ENCODE measurements at regions not wholly inside any gene's neighbourhood (a gene's known extent, or its start where the extent isn't known, plus 50 kb on each side); places are given as distances from the start of the nearest gene placed in this dataset.

DNA sequence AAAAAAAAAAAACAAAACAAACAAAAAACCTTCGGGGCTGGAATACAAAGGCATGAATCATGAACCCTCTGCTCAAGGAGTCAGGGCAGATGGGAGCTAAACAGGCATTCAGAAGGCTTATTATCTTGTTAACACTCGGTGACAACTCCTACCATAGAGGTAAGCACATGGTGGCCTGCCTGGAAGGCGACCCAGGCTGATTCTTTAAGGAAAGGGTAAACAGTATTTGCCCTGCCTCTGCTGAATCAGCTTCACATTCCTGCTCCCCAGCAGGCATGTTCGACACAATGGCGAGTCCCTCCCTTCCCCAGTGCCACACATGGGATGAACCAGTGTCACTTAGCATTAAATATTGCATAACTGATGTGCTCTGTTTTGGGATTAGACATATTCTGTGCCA lies 191.9 kb downstream of the ARL4C start:
- no peak for DNase-seq

DNA sequence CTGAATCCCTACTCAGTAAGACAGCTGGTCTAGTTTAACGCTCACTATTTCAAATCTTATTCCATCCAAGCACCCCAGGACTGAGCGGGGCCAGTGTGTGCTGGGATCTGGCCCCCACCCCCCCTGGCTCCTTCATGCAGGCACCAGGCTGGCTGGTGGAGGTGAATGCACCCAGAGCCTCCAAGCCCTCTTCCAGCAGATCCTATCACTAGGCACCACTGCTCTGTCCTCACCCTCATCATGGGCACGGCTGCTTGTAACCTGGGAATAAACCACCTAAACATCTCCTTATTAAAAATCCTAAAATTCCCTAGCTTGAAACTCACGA lies 194.3 kb downstream of the ARL4C start:
- DNase-seq: no peak

DNA sequence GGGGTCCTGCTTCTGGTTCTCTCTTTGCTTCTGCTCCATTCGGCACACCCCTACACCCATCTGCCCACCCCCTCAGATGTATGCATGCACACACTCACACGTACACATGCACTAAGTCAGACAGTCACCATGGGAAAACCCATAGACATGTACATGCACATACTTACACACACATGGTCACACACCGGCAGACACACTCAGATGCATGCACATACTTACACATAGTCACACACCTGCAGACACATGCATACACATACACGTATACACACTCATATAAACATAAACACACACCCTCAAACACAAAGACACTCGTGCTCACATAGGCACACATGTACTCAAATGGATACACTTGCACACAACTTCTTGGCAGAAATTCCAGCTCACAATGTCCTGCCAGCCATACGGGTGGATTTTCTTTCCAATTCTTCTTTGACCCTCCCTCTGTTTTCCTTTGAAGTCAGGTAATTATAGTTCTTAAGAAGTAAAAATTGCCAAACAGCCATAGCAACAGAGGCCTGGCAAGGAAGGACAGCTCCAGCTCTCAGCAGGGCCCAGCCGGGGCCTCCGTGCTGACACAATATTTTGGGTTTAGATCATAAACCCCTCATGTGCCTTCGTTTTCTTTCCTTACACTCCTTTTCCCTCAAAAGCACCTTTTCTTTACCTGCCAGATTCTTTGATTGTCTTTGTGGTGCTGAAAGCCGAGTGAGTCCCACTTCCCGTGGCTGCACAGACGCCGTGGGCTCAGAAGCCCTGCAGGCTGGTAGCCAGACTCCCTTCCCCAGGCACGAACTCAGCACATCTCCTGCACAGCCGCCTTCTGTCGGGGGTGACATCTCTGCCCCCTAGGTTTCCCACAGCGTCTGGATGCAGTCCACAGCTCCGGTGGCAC lies 195.7 kb downstream of the ARL4C start:
- DNase-seq: no peak

DNA sequence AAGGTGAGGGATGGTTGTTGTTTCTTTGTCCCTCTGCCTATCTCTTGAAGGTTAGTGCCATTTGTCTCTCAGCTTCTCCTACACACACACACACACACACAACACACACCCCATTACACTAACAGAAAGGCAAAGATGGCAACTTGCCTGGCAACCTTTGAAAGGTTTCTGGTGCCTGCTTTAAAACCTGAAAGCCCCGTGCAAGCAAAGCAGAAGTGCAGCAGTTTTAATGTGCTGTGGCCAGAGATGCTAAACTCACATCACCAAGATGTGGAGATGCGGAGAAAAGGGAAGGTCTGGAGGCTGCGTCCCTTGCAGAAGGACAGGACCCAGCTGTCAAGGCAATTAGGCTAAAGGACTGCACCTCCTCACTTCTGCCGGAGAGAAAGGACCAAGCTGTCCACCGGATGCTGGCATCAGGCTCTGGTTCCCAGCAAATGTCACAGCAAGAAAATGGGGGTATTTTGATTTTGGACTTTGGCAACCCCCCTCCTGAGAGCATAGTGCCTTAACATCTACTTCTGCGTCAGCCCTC lies 196.4 kb downstream of the ARL4C start:
- no peak for DNase-seq

GRCh38 chr2:234298918-234299317 lies 198.0 kb downstream of the ARL4C start:
- DNase-seq: no peak

DNA sequence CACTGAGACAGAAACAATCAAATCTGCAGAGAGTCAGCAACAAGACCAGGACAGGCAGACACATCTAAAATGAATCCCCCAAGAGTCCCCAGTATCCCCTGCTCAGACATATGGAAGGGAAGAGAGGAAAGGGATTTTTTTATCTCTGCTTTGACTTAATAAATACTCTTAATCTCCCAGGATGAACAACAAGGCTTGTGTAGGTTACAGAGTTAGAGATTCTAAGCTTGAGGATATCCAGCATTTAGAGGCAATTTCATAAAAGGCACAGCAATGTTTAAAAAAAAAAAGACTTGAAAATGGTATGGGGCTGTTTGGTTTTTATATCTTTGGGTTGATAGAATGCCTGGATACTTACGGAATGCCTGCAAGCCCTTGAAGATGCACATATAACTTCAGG lies 199.9 kb downstream of the ARL4C start:
- no peak for DNase-seq

- no peak for DNase-seq
Measured at GRCh38 chr2:234293973-234294372, 202.9 kb downstream of the ARL4C start.

- DNase-seq: no peak
Measured at GRCh38 chr2:234292962-234293243, 204.0 kb downstream of the ARL4C start.

DNA sequence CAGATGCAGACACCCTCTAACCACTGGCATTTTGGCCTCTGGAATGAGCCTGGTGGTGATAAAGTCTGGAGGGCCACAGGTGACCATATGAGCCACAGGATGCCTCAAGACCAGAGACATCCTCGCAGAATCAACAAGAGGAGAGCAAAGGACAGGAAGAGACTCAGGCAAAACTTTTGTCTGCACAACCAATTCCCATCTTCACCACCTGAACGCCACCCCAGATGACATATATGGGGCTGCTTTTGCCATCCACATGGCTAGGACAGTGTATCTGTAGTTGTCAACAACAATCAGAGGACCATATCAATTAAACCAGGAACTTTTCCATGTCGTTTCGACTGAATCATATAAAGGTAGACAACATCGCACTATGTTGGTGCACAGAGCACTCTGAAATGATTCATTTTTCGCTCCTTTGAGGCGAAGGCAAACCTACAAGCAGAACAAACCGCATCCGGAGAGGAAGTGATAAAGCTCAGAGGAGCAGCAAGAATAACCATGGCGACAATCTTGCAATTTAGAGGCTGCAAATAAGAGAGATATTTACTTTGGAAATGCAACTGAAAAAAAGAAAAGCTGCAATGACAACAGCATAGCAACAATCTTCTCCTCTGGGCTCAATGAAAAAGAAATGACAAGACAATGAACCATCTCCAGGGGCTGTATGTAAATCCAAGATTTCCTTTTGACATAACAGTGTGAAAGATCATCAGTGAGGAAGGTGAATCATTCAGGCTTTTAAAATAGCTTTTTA lies 204.5 kb downstream of the ARL4C start:
- no peak for DNase-seq

DNA sequence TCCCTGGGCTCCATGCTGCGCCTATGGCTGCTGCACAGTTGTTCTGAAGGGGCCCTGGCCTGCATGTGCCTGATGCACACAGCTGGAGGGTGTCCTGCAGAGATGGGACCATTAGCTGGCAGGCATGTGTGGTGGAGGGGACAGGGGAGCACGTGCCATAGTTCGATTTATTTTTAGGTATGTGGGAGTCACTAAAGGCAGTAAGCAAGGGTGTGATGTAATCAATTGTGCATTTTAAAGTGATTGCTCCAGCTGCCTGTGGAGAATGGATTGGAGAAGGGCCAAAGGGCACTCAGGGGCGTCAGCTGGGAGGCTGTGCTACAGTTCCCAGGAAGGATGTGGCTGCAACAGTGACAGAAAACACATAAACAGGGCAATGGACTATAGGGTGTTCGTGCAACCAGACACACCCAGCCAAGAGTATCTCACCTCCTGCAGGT lies 205.1 kb downstream of the ARL4C start:
- no peak for DNase-seq

DNA sequence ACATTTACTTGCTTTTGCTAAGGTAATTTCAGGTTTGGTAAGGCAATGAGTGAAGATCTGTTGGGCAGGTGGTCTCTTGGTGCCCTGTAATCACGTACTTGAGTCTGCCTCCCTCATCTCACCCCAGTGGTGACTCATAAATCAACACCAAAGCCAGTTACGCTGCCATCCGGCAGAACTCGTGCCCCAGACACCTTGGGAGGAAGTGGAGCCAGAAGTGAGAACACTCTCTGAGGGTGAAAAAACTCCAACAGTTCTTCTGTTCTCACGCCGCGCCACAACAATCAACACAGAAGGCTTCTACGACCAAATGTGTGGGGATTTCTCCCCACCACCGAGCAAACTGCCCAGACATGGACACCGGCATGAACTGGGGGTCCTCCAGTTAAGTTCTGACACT lies 206.2 kb downstream of the ARL4C start:
- DNase-seq: no peak

GRCh38 chr2:234289834-234290590 lies 206.9 kb downstream of the ARL4C start:
- no peak for DNase-seq

GRCh38 chr2:234288974-234289455 lies 207.9 kb downstream of the ARL4C start:
- DNase-seq: no peak

- no peak for DNase-seq
Measured at GRCh38 chr2:234287650-234288049, 209.2 kb downstream of the ARL4C start.

DNA sequence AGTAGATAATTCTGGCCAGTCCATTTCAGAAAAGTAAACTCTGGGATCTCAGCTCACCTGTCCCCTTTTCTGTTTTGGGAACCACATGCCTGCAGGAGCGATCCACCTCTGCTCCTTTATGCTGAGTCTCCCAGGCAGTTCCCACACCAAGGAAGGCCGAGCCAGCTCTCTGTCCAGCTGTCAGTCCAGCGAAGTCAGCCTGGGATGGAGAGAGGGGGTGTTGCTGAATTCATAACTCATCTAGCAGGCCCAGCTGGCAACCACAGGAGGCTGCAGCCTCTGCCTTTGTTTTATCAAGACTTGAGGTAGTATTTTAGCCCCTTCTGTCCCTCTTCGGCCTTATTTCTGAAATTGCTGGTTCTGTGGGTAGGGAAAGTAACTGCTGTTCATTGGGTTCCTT lies 209.9 kb downstream of the ARL4C start:
- DNase-seq: no peak

GRCh38 chr2:234286118-234286598 lies 210.7 kb downstream of the ARL4C start:
- DNase-seq: no peak

GRCh38 chr2:234285541-234285940 lies 211.3 kb downstream of the ARL4C start:
- no peak for DNase-seq

- DNase-seq: no peak
Measured at GRCh38 chr2:234279637-234280036, 217.2 kb downstream of the ARL4C start.

GRCh38 chr2:234278556-234279255 lies 218.2 kb downstream of the ARL4C start:
- no peak for DNase-seq

- DNase-seq: no peak
Measured at GRCh38 chr2:234275515-234275914, 221.4 kb downstream of the ARL4C start.

GRCh38 chr2:234273887-234274584 lies 222.8 kb downstream of the ARL4C start:
- DNase-seq: no peak

All from occipital lobe (tissue), 1 donor.